Sciatic nerve (tissue), 2 donors: ENCODE measurements at regions not wholly inside any gene's neighbourhood (a gene's known extent, or its start where the extent isn't known, plus 50 kb on each side); places are given as distances from the start of the nearest gene placed in this dataset.

Experiments used
- ATAC-seq: fragments of 200-7000 bp; cut with Tn5 transposase; one replicate; pipeline ENCODE4 v1.9.1; 2020; ENCODE audit warnings: mild to moderate bottlenecking, moderate library complexity
- DNase-seq: peaks from one replicate; pipeline ENCODE4 v3.0.0-alpha.2; 2020; ENCODE audit warnings: low spot score
- intact Hi-C: fragments of 100-400 bp; cut with DNase I; formaldehyde crosslinking; loops from one replicate; pipeline ENCODE4 v1.14.2; 2022
- donor health status: DM: no; HTN: no; CAD: no.
- donor health status: DM: no; HTN: no; CAD: no.

DNA sequence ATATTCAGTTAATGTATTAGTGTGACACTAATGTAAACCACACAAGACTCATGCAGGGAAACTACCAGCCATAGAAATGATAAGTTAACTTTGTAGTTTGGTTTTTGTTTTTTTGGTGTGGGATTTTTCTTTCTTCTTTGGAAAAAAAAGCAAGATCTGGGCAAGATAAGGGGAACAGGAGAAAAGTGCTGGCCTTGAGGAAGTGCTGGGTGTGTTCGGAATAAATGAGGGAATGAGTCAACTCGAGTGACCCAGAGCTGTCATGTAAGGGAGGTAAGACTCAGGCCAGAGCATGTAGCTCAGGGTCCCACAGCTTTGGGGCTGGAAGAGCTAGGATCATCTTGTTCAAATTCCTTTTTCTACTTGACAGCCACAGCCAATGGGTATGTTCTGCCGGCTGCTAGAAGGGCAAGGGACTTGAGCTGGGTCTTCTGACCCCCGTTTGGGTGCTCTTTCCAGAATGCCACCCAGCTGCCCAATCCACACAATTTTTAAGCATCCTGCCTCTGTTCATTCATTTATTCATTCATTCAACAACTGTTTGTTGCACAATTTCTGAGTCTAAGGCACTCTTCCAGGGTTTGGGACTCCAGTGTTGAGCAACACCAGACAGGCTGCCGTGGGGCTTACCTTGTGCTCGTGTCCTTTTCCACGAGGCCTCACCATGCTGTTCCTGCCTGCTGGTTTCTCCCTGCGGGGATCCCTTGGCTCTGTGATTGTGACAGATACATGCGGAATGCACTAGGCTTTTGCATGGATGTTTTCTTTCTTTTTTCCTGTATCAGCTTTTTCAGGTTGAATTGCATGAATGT is 54.5 kb downstream of the CLDN34 start:
- intact Hi-C loops = no loop called here
- DNase-seq (peak; percentile 22), ATAC-seq (no peak)

DNA sequence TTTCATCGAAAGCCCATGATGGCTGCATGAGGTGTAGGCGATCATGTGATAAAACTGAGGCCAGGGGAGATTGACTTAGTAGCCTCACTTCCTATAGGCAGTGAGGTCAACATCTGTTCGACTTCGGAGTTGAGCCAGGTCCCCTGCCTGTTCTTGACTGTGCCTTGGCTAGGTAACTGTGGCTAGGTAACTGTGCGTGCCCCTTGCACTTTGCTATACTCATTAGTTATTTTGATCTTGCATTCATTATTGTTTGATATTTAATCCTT is 55.0 kb downstream of the CLDN34 start:
- DNase-seq = no peak
- ATAC-seq = no peak
- intact Hi-C loops = no loop called here

DNA sequence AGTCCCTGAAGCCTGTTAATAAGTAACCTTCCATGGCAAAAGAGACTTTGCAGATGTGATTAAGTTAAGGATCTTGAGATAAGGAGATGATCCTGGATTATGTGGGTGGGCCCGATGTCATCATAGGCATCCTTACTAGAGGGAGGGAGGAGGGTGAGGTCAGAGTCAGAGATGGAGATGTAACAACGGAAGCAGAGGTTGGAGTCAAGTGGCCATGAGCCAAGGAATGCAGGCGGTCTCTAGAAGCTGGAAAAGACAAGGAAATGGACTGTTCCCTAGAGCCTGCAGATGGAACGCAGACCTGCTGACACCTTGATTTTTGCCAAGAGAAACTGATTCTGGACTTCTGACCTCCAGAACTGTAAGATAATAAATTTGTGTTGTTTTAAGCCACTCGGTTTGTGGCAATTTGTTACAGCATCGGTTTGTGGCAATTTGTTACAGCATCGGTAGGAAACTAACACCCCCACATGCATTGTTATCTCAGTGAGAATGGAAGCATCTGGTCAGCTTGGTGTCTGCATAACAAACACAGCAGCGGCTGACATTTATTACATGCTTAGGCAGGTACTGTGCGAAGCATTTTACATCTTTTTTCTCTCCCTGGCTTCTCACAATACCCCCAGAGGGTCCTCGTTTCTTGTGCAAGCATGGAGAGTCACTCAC is 55.6 kb downstream of the CLDN34 start:
- DNase-seq (peak; percentile 61), ATAC-seq (peak; percentile 36)
- intact Hi-C loops = no loop called here

DNA sequence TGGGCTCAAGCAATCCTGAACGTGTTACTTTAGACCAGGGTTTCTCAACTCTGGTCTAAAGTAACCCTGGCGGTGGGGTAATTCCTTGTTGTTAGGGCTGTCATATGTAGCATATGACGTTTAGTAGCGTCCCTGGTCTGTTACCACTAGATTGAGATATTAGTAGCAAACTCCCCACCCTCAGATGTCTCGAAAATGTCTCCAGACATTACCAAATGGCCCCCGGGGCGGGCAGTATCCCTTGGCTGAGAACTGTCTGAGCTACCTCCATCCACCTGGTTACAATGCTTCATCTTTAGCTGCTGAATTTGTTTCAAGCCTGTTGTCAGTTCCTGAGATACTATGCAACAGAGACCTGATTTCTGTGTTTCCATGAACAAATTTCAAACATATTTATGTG is 56.7 kb downstream of the CLDN34 start:
- DNase-seq = peak; percentile 17
- intact Hi-C loops = no loop called here
- no peak for ATAC-seq

DNA sequence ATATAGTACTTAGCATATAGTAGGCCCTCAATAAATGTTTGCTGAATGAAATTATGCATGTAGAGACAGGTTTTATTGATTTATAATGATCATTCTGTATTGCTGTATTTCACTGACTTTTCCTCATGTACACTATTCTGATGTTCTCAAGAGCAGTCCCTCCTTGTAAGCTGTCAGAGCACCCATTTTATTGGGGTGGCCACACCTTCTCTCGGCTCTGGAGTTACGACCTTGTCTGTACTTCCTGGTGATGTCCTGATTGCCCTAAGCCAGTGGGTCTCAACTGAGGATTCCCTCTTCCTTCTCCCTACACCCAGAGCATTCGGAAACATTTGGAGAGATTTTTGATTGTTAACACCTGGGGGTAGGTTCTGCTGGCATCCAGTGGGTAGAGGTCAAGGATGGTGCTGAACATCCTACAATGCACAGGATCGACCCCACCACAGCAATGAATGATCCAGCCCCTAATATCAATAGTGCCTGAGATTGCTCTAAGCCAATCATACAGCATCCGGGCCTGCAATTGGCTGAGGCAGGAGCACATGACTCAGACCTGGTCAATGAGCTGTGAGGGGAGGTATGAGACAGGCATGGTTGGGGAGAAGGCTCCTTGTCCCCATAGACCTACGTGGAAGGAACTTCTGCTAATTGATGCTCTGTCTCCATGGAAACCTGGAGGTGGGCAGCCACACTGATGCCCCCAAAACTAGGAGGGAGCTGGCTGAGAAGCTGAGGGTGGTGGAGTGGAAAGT is 58.8 kb downstream of the CLDN34 start:
- DNase-seq = no peak
- ATAC-seq = peak; percentile 15
- intact Hi-C loops = no loop called here

DNA sequence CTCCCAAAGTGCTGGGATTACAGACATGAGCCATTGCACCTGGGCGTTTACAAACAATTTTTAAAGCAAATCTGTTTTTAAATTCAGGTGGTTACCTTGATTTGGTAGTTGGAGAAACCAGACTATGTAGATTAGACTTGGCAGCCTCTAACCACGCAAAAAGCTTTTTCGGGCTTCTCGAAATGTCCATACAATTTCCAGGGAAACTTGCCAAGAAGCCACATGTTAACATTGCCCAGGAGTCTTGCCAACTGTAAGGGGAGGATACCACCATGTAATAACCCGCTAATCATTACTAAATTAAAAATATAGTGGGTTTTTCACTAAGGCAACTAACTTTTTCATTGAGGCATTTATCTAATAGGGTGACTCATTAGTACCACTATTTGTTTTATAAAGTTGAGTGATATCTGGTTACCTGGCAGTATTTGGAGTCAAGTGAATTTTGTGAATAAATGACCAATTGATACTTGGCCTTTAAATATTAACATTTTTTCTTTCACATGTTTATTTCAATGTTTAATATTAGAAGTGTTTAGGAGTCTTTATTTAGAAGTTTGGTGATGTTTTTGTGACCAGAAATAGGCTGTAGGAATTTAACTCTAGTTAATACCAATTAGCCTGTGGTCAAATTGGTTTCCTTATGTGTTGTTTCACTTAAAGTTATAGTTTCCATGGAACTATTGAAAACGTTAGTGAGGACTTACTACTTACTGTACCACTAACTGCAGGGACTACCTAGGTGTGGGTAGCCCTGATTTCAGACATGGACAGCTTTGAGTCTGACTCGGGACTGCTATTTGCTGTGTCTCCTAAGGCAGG is 61.3 kb downstream of the CLDN34 start:
- intact Hi-C loops = no loop called here

DNA sequence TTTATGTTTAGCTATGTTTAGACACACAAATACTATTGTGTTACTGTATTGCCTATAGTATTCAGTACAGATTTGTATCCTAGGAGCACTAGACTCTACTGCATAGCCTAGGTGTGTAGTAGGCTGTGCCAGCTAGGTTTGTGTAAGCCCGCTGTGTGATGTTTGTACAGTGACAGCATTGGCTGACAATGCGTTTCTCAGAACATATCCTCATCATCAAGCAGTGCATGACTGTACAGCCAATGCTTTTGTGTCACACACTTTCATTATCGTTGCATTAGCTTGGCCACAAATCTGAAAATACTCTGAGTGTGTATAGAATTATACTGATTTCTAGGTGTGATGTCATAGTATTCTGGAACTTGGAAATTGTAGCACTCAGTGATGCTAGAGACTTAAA is 63.4 kb downstream of the CLDN34 start:
- ATAC-seq (no peak), DNase-seq (no peak)
- intact Hi-C loops = no loop called here

More for the DNA sequence above, 61.3 kb downstream of the CLDN34 start:
- DNase-seq (no peak), ATAC-seq (no peak)

DNA sequence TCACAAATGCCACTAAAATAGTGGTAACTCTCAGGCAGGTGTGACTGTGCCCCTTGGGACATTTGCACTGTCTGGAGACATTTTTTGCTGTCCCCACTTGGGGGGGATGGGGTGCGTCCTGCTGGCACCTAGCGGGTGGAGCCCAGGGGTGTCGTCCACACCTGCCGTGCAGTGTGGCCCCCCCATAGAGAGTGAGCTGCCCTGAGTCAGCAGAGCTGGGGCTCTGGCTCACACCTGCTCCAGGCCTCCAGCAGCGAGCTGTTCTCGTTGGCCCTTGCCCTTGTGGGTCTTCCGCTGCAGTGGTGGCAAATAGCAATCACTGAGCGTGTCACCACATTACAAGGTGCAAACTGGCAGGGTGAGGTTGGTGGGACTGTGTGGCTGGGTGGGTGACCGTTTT is 64.6 kb downstream of the CLDN34 start:
- DNase-seq (no peak), ATAC-seq (no peak)
- intact Hi-C loops = no loop called here

DNA sequence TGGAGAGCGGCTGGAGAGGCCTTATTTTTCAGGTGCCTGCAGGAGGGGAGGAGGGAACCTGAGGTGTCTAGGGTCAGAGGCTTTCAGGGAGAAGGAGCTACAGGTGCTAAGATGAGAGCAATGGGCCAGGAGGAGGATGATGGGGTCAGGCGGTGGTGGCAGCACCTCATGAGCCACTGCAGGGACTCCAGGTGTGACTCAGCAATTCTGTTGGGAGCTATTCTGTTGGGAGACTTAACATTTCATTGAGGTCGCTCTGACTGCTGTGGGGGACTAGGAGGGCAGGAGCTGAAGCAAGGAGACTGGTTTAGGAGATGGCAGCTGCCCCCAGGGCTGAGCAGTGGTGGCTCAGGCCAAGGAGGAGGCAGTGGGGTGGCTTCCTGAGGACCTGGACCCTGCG is 65.0 kb downstream of the CLDN34 start:
- DNase-seq = peak; percentile 18
- intact Hi-C loops = no loop called here
- ATAC-seq = no peak

DNA sequence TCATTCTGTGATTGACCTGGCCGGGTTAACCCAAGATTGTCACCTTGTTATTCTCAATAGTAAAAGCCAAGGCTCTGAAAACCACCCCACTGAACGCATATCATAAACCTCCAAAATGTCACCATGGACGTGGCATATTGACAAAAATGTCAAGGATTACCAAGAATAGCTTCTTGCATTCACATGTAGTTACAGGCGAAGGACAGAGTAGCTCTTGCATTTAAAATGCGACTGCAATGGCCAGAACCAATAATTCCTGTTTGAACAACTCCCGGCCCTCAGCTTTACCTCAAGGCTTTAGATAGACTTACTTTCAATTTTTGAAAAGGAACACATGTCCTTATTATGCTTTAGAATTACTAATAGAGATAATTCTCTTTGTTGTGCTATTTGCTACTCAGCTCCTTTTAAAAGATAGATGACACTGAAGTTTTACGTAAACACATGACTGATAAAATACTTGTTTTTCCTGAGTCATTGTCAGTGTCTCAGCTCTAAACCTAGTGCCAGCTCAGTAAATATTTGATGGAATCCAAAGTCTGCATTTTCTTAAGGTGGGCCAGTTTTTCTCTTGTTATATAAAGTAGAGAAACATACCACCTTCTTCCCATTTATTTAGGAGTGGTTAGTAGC is 66.3 kb downstream of the CLDN34 start:
- intact Hi-C loops = no loop called here
- ATAC-seq (no peak), DNase-seq (no peak)

DNA sequence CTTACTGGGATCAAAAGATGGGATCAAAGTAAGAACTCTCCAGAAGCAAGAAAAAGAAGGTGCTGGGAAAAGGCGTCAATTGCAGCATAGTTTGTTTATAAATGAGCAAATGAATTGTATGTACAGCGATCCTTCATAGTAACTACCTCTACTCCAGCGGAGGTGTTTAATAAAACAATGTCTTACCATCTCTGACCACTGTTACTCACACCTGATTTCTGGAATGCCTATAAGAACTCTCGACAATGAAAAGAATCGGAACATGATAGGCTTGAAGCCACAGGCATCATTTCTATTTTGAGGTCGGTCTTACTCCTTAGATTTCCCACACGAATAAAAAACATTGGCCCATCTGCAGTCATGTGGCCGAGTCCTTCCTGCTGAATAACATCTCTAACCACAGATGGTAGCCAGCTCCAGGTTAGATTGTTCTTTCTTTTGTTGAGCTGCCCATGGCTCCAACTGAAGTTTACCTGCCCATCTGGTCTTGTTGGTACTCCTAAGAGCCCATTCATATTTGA is 67.6 kb downstream of the CLDN34 start:
- intact Hi-C loops = no loop called here
- DNase-seq (no peak), ATAC-seq (no peak)

DNA sequence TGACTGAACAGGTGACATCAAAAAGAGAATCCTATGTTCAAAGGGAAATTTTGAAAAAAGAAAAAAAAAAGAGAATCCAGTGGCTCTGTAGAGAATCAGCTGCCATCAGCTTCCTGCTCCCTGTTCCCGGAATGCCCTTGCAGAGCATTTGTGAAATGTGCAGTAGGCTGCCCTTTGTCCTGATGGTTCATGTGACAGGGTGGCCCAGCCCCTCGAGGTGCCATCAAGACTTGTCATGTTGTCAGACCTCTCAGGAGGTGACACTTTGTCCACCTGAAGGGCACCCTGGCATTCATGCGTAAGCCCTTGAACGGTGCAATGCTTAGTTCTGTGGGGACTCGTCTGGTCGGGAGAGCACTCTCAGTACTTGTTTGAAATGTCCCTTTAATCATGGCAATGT is 71.4 kb downstream of the CLDN34 start:
- DNase-seq (no peak), ATAC-seq (no peak)
- intact Hi-C loops = no loop called here

DNA sequence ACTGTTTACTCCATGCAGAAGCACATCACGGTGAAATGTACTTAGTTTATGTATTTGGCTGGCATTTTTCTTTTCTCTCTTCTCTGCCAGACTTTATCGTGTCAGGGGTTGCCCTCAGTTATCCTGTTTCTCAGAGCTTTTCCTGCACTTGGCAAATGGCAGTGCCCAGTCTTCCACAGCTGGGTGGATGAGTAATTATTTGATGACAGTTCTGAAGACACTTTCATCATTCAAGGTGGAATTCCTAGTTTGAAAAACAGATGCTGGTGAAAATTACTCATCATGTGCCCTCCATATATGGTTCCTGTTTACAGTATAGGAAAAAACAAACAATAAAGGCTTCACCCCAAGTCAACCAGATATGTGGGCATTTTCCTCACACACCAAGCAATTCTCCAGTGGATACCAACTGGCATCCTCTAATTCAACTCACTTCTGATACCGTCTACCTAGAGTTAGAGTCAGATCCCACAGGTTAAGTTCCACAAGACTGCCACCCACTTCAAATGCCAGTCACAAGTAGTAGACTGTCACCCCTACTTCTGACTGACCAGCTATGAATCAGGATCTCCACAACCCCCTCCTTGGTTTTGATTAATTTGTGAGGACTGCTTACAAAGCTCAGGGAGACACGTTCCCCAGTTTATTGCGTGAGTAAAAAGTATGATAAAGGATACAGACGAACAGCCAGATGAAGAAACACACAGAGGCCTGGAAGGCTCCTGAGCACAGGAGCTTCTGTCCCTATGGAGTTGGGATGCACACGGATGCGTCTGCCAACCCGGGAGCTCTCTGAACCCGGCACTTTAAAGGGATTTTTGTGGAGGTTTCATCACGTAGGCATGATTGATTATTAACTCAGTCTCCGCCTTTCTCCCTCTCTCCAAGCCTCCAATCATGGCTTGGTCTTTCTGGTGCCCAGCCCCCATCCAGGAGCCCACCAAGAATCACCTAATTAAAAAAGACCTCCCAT is 72.9 kb downstream of the CLDN34 start:
- DNase-seq (peak; percentile 21), ATAC-seq (no peak)
- intact Hi-C loops = no loop called here

DNA sequence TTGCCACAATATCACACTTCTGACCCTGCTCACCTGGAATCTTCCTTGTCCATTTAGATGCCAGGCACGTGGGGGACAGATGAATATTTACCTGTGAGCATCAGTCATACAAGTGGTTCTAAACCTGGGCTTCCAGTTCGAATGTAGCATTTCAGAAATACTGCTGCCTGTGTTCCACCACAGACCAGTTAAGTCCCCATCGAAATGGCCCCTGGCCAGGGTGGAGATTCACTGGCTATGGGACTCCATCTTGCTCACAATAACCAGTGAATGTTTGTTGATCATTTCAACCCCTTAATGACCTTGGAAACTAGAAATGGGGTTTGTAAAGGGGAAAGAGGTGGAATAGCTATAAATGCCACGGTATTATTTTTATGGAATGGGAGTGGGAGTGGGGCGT is 73.8 kb downstream of the CLDN34 start:
- intact Hi-C loops = no loop called here
- DNase-seq = peak; percentile 28
- no peak for ATAC-seq

DNA sequence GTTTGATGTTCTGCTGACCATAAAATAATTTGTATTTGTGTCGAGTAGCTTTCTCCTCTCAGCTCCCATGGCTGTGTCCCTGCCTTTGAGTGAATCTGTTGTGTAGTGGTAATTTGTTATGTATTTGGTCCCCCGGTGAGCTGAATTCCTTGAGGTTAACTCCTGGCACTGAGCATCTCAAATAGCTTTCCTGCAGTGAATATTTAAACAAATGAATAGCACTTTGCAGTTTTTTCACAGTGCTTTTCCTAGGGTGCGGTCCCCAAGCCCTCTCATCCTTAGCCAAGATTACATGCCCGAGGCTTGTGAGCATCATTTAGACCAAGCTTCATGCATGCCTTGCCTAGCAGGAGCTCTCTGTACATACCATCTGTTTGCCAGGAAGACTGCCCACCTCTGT is 74.2 kb downstream of the CLDN34 start:
- peak; percentile 6 for DNase-seq
- no peak for ATAC-seq
- intact Hi-C loops = no loop called here

DNA sequence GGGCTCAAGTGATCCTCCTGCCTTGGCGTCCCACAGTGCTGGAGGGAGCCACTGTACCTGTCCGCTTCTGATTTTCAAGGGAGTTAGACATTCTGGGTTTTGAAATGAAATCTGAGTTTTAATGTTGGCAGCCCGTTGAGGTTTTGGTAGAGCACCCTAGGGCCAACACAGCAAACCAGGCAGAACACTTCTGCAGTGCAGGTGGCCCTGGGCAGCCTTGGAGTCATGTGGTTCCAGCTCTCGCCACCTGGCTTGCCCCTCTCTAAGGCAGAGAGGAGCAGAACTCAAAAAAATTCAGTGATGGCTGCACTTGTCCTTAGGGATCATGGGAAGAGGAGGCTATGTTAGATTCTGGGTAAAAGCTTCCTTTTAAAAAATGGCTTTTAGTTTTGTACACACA is 74.9 kb downstream of the CLDN34 start:
- ATAC-seq = no peak
- peak; percentile 1 for DNase-seq
- intact Hi-C loops = no loop called here

DNA sequence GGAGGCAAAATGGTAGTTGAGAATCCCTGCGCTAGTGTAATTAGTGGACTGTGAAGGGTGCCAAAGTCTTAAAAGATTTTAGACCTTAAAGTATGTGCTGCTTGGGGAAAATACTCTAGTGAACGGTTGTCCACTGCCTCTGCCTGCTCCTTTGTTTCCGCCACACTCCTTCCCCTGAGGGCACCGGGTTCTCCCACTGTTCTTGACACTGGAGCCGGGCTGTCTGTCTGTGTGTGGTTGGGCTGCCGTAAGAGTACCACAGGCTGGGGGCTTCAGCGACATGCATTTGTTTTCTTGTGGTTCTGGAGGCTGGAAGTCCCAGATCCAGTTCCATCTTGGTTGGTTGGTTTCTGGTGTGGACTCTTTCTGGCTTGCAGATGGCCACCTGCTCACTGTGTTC is 76.2 kb downstream of the CLDN34 start:
- intact Hi-C loops = no loop called here
- peak; percentile 23 for DNase-seq
- no peak for ATAC-seq

DNA sequence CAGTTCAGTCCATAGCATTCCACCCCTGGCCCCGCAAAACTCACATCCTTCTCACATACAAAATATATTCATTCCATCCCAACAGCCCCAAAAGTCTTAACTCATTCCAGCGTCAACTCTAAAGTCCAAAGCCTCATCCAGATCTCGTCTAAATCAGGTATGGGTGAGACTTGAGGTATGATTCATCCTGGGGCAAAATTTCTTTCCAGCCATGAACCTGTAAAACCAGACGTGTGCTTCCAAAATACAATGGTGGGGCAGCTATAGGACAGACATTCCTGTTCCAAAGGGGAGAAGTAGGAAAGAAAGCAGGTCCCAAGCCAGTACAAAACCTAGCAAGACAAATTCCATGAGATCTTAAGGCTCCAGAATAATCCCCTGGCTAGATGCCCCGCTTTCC is 76.9 kb downstream of the CLDN34 start:
- intact Hi-C loops = no loop called here
- ATAC-seq (no peak), DNase-seq (peak; percentile 4)
